Activated T-cell treated with anti-CD3 and anti-CD28 coated beads, Interleukin-2, amount 50 U/mL, for 72 hours (primary cell): ENCODE measurements at regions not wholly inside any gene's neighbourhood (a gene's known extent, or its start where the extent isn't known, plus 50 kb on each side); places are given as distances from the start of the nearest gene placed in this dataset.

Experiments used
- ATAC-seq, 2 donors: fragments of 150-1000 bp; cut with Tn5 transposase; replicated peaks in 1 of 2; 2 replicates each; pipeline ENCODE4 v1.10.0; 2021; ENCODE audit warnings: moderate library complexity in 2 of 2, mild to moderate bottlenecking in 1 of 2
- DNase-seq, 2 donors: peaks; one replicate each; pipeline ENCODE4 v3.0.0; 2021 to 2022; ENCODE audit warnings: mixed read lengths in 1 of 2
- H3K27ac Mint-ChIP-seq: one replicate; pipeline ENCODE4 v1.8.0; 2022; ENCODE audit warnings: mild to moderate bottlenecking, moderate library complexity, mixed read lengths
- H3K27me3 Mint-ChIP-seq: one replicate; pipeline ENCODE4 v1.8.0; 2022; ENCODE audit warnings: low read depth, mixed read lengths
- H3K36me3 Mint-ChIP-seq, 2 donors: one replicate each; pipeline ENCODE4 v1.8.0; 2022; ENCODE audit warnings: mixed read lengths in 2 of 2, mild to moderate bottlenecking in 1 of 2; ENCODE audit not compliant: insufficient read depth in 2 of 2
- H3K4me1 Mint-ChIP-seq: one replicate; pipeline ENCODE4 v1.8.0; 2022; ENCODE audit warnings: low read depth, mixed read lengths
- H3K4me3 Mint-ChIP-seq, 2 donors: one replicate each; pipeline ENCODE4 v1.8.0; 2022; ENCODE audit warnings: mild to moderate bottlenecking in 2 of 2, mixed read lengths in 2 of 2, moderate library complexity in 2 of 2
- H3K9me3 Mint-ChIP-seq, 2 donors: one replicate each; pipeline ENCODE4 v1.8.0; 2022; ENCODE audit warnings: mixed read lengths in 2 of 2

DNA sequence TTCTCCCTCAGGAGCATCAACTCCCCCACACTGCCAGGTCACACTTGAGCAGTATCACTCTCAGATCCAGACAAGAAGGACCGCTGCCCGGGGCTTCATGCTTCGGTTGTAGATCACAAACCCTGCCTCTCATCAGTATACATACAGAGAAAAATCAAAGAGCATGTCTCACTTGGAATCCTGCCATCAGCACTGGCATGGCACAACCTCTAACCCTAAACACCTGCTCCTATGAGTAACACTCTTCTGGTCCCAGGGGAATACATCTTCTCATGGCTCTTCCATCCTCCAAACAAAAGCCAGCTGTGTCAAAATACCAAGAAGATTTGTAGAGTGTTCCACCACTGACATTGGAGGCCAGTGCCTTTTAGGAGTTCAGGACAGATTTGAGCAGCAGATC lies 84.8 kb upstream of the MIER3 start:
- no peak overlapping the region for H3K27ac Mint-ChIP-seq
- H3K36me3 Mint-ChIP-seq: no peaks in the 10 kb centered on the region
- ATAC-seq (no peak), DNase-seq (no peak)
- H3K9me3 Mint-ChIP-seq: peaks cover 0 to 2% of the 10 kb centered on the region in 2 donors
- peaks cover 3% of the 10 kb centered on the region for H3K4me1 Mint-ChIP-seq
- H3K27me3 Mint-ChIP-seq: peaks cover 5% of the 10 kb centered on the region
- no peak overlapping the region for H3K4me3 Mint-ChIP-seq

DNA sequence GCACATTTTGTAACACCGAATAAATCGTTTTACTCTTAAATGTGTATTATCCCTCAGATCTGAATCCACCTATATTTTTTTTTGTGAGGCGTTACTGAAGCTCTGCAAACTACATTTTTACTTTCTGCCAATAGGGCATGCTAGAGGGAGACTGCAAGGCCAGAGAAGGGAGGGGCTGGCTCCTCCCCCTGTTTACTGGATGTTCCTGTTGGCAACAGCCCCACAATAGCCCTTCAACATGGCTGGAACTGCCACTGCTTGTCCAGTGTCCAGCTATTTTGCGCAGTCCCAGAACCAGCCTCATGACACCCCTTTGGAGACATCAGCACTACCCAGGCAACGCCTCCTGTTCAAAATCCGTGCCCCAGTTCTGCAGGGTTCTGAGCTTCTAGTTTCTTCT lies 85.4 kb upstream of the MIER3 start:
- H3K9me3 Mint-ChIP-seq: no peaks in the 10 kb centered on the region
- H3K27ac Mint-ChIP-seq: no peak overlapping the region
- H3K36me3 Mint-ChIP-seq: no peaks in the 10 kb centered on the region
- H3K4me1 Mint-ChIP-seq: no peaks in the 10 kb centered on the region
- ATAC-seq (no peak), DNase-seq (no peak)
- H3K27me3 Mint-ChIP-seq: no peaks in the 10 kb centered on the region
- no peak overlapping the region for H3K4me3 Mint-ChIP-seq

DNA sequence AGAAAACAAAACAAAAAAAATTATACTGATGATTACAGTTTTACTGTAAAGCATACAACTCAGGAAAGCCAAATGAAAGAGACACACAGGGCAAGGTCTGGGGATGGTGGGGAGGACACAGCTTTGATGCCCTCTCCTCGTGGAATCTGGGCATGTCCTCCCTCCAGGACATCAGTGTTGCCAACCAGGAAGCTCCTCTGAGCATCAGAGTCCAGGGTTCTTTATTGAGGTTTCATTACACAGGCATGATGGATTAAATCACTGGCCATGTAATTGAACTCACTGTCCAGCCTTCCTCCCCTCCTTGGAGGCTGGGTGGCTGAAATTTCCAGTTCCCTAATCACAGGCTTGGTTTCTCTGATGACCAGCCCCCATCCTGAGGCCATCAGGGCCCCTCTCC lies 89.6 kb upstream of the MIER3 start:
- no peak overlapping the region for H3K4me3 Mint-ChIP-seq
- H3K4me1 Mint-ChIP-seq: no peaks in the 10 kb centered on the region
- no peak overlapping the region for H3K27ac Mint-ChIP-seq
- H3K9me3 Mint-ChIP-seq: no peaks in the 10 kb centered on the region
- DNase-seq (no peak), ATAC-seq (no peak)
- H3K36me3 Mint-ChIP-seq: no peaks in the 10 kb centered on the region
- H3K27me3 Mint-ChIP-seq: no peaks in the 10 kb centered on the region

DNA sequence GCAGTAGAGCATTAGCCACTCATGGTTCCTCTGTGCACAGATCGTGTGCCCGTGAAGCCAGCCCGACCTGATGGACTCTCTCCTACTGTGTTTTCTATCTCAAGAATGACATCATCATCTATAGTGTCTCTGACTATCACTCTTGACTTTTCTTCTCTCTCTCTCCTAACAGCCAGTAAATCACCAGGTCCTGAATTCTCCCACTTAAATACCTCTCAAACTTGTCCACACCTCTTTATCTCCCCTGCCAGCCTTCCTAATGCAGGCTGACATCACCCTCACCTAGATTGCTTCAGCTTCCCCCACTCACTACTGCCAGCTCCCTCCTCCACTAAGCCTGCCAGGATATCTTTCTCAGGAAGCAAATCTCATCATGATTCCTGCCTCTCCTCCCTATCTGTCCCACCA lies 90.6 kb upstream of the MIER3 start:
- Mint-ChIP-seq H3K36me3 (no peaks in the 10 kb centered on the region), H3K4me1 (no peaks in the 10 kb centered on the region), H3K27me3 (no peaks in the 10 kb centered on the region), H3K4me3 (no peak overlapping the region), H3K27ac (no peak overlapping the region), H3K9me3 (no peaks in the 10 kb centered on the region)
- ATAC-seq (no peak), DNase-seq (no peak)

DNA sequence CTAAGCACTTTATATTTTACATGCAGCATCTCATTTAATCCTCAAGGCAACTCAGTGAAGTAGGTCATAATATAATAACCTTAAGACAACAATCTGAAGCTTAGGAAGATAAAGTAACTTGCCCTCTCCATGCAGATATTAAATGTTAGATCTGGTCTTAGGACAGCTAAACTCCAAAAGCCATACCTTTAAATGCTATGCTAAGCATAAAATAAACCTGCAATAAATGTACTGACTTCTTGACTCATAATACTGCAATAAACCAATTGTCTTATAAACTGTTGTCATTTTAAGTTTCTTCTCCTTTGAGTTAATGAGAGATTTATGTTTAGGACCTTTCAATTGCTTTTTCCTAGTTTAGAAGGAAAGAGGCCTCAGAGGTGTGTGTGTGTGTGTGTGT lies 102.2 kb upstream of the MIER3 start:
- H3K36me3 Mint-ChIP-seq: no peaks in the 10 kb centered on the region
- no peak overlapping the region for H3K4me3 Mint-ChIP-seq
- H3K27ac Mint-ChIP-seq: no peak overlapping the region
- no peaks in the 10 kb centered on the region for H3K4me1 Mint-ChIP-seq
- no peak for DNase-seq
- peaks cover 8% of the 10 kb centered on the region for H3K27me3 Mint-ChIP-seq
- H3K9me3 Mint-ChIP-seq: no peaks in the 10 kb centered on the region
- ATAC-seq: no peak

DNA sequence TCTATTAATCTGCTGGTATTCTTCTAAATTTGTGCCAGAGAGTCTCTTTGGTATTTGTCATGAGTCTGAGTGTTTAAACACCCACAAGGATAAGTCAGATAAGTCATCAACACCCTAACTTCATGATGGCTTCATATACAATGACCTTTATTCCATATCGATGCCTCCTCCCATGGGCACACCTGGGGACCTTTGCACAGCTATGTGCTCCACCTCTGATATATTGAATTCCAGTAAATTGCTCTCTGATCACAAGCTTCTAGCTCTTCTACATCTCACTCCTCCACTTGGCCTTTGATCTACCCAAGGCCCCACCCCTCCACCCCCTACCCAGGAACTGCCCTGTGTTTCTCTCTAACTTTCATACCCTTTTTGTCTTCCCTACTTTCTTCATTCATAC lies 102.7 kb upstream of the MIER3 start:
- DNase-seq (no peak), ATAC-seq (no peak)
- peaks cover 8% of the 10 kb centered on the region for H3K27me3 Mint-ChIP-seq
- H3K9me3 Mint-ChIP-seq: no peaks in the 10 kb centered on the region
- H3K36me3 Mint-ChIP-seq: no peaks in the 10 kb centered on the region
- no peak overlapping the region for H3K4me3 Mint-ChIP-seq
- H3K27ac Mint-ChIP-seq: no peak overlapping the region
- no peaks in the 10 kb centered on the region for H3K4me1 Mint-ChIP-seq

DNA sequence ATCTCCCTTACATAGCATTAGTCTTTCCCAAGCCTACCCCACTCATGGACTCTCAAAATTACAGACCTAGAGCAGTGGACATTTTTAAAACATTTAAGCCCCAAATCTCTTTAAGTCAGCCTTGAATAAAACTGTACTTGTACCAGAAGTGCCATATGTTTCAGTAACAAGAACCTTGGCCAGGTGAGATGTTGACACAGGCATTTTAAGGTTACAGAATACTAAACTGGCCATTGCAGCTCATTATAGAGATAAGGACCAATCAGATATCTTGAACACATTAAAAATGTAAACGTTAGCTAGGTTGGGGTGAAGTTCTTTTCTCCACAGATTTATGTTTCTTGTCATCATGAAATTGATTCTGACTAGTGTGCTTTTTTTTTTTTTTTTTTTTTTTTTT lies 103.8 kb upstream of the MIER3 start:
- Mint-ChIP-seq H3K36me3 (no peaks in the 10 kb centered on the region), H3K4me3 (no peak overlapping the region), H3K27ac (no peak overlapping the region), H3K4me1 (no peaks in the 10 kb centered on the region), H3K27me3 (peaks cover 8% of the 10 kb centered on the region), H3K9me3 (no peaks in the 10 kb centered on the region)
- DNase-seq: no peak
- ATAC-seq: no peak

DNA sequence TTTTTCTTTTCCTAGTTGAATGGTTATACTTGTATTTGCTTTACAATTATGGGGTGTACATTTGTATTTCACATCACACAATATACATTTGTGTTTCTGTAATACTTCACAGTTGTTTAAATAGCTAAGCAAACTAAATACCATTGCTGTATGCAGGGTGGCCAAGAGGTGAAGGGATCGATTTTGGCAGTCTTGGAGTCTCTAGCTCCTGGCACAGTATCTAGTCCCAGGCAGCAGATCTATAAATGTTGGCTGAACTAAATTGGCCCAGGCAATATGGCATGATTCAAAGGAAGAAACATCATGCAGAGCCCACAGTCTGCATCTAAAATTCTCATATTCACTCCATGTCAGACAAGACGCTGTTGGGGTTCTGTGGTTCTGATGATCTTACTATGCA lies 110.1 kb upstream of the GPBP1 start:
- Mint-ChIP-seq H3K4me1 (no peaks in the 10 kb centered on the region), H3K9me3 (peaks cover 2 to 6% of the 10 kb centered on the region in 2 donors), H3K36me3 (peaks cover 0 to 4% of the 10 kb centered on the region in 2 donors), H3K27ac (no peak overlapping the region), H3K27me3 (no peaks in the 10 kb centered on the region), H3K4me3 (no peak overlapping the region)
- DNase-seq (no peak), ATAC-seq (no peak)

DNA sequence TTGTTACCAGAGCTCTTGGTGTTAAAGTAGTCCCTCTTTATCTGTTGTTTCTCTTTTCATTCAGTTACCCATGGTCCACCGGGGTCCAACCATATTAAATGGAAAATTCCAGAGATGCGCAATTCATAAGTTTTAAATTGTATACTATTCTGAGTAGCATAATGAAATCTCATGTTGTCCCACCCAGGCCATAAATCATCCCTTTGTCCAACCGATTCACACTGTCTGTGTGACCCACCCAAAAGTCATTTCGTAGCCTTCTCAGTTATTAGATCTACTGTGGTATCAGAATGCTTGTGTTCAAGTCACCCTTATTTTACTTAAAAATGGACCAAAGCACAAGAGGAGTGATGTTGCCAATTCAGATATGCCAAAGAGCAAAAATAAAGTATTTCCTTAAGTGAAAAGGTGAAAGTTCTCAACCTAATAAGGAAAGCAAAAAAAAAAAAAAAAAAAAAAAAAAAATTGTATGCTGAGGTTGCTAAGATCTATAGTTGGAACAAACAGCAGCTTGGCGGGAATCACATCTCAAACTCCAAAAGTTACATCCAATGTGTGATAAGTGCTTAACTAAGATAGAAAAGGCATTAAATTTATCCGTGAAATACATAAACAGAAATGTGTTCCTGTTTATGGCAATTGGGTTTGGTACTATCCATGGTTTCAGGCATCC lies 106.8 kb upstream of the GPBP1 start:
- Mint-ChIP-seq H3K36me3 (peaks cover 2 to 4% of the 10 kb centered on the region in 2 donors), H3K4me1 (no peaks in the 10 kb centered on the region), H3K27ac (no peak overlapping the region), H3K4me3 (no peak overlapping the region), H3K9me3 (peaks cover 4 to 9% of the 10 kb centered on the region in 2 donors), H3K27me3 (no peaks in the 10 kb centered on the region)
- DNase-seq (no peak), ATAC-seq (no peak)

DNA sequence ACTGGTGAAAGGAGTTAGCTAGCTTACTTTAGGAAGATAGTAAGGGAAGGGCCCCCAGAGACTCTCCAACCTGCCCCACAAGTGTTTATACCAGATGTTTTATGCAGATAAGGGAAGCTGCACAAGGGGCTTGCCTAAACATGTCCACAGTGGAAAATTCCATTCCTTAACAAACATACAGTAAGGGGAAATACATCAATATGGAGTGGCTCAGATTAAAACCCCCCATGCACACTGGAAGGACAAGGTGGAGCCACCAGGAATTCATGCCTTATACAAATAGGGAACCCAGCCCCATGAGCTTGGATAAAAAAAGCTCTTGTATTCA lies 106.3 kb upstream of the GPBP1 start:
- DNase-seq (no peak), ATAC-seq (no peak)
- H3K9me3 Mint-ChIP-seq: peaks cover 4 to 9% of the 10 kb centered on the region in 2 donors
- H3K4me1 Mint-ChIP-seq: no peaks in the 10 kb centered on the region
- no peak overlapping the region for H3K27ac Mint-ChIP-seq
- H3K4me3 Mint-ChIP-seq: no peak overlapping the region
- no peaks in the 10 kb centered on the region for H3K27me3 Mint-ChIP-seq
- H3K36me3 Mint-ChIP-seq: peaks cover 2 to 4% of the 10 kb centered on the region in 2 donors

DNA sequence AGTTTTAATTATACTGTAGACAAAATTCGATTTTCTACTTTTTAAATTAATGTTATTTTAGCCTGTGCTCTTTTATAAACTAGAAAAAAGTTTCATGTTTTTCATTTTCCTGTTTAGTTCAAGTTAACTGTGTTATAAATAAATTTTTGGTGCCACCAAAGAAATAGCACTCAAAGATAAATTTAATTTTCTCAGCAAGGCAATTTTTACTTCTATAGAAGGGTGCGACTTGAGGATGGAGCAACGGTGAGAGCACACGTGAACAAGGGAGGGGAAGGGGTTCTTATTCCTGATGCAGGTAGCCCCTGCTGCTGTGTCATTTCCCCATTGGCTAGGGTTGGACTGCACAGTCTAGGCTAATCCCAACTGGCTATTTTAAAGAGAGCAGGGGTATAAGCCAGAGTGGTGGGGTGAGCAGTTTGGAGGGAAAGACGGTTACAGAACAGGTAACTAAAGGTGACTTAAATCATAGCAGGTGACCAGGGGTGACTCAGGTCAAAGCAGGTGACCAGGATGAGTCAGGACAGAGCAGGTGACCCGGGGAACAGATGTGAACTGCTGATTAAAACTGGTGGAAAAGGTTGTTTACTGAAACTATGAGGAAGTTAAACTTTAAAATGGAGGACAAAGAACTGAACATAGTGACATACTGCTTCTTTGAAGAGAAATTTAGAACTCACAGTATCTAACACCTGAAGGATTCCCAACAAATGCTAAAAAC lies 104.6 kb upstream of the GPBP1 start:
- Mint-ChIP-seq H3K4me1 (no peaks in the 10 kb centered on the region), H3K36me3 (peaks cover 2 to 4% of the 10 kb centered on the region in 2 donors), H3K27me3 (no peaks in the 10 kb centered on the region), H3K4me3 (no peak overlapping the region), H3K27ac (no peak overlapping the region), H3K9me3 (peaks cover 4 to 9% of the 10 kb centered on the region in 2 donors)
- ATAC-seq: no peak
- DNase-seq: no peak

DNA sequence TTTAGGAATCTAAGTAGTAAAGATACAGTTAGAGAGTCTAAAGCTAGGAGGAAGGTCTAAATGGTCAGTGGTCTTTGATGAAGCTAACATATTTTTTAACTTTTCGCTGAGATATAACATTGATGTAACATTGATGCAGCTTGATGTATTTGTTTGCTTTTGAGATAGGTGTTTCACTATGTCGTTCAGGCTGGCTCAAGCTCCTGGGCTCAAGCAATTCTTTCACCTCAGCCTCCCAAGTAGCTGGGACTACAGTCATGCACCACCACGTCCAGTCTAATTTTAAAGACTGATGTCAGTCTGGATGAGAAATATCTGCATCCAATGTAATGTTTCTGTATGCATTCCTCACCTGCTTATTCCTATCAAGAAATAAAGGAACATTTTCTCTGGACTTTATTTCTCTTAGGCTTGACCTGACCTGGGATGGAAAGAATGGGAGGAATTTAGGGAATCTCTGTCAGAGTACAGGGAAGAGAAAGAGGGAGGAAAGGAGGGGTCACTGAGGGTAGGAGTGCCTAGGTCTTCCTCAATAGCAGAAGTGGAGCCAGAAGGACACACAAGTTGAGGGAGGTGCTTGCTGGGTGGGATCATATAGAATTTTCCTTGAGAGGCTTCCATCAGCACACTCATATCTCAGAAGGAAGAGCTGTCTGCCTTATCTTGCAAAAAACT lies 101.5 kb upstream of the GPBP1 start:
- Mint-ChIP-seq H3K27ac (no peak overlapping the region), H3K36me3 (peaks cover 0 to 2% of the 10 kb centered on the region in 2 donors), H3K9me3 (peaks cover 2 to 3% of the 10 kb centered on the region in 2 donors), H3K4me3 (no peak overlapping the region), H3K27me3 (no peaks in the 10 kb centered on the region), H3K4me1 (no peaks in the 10 kb centered on the region)
- DNase-seq (no peak), ATAC-seq (no peak)

DNA sequence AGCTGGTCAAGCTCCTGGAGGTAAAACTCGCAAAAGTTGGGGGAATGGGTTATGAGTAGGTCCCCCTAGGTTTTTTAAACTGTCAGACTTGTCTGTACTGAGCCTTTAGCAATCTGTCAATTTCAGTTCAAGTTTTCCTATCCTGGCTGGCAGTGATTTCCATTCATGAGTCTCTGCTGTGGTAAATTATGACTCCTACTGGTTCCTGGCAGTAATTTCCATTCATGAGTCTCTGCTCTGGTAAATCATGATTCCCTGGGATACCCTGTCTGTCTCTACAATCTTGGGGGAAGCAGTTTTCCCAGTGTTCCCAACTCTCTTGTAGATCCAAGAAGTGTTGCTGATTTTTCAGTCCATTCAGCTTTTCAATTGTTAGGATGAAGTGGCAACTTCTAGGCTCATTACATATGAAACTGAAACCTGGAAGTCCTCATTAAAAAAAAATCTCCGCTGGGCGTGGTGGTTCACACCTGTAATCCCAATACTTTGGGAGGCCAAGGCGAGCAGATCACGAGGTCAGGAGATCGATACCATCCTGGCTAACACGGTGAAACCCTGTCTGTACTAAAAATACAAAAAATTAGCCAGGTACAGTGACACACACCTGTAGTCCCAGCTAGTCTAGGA lies 91.3 kb upstream of the GPBP1 start:
- no peak for ATAC-seq
- Mint-ChIP-seq H3K4me3 (no peak overlapping the region), H3K4me1 (peaks cover 6% of the 10 kb centered on the region), H3K9me3 (peaks cover 0 to 1% of the 10 kb centered on the region in 2 donors), H3K27ac (no peak overlapping the region), H3K36me3 (no peaks in the 10 kb centered on the region), H3K27me3 (peaks cover 6% of the 10 kb centered on the region)
- no peak for DNase-seq
